Testis (tissue), 2 donors: ENCODE measurements at regions not wholly inside any gene's neighbourhood (a gene's known extent, or its start where the extent isn't known, plus 50 kb on each side); places are given as distances from the start of the nearest gene placed in this dataset.

ENCODE experiments used
- POLR2A ChIP-seq: fragments of 450-650 bp; IDR thresholded peaks from one replicate; pipeline ENCODE4 v1.6.1; 2017; ENCODE audit warnings: antibody characterized with exemption, mild to moderate bottlenecking, moderate library complexity
- TF ChIP-seq, protein P1 (sequence below), 3 experiments: fragments of 450-650 bp in 2 of 3; fragments of 200-600 bp in 1 of 3; sonication (generic) in 1 of 3; IDR thresholded peaks; one replicate each; pipeline ENCODE4 v1.5.1; 2016 to 2019; ENCODE audit warnings: antibody characterized with exemption in 3 of 3, mild to moderate bottlenecking in 2 of 3, moderate library complexity in 1 of 3

DNA sequence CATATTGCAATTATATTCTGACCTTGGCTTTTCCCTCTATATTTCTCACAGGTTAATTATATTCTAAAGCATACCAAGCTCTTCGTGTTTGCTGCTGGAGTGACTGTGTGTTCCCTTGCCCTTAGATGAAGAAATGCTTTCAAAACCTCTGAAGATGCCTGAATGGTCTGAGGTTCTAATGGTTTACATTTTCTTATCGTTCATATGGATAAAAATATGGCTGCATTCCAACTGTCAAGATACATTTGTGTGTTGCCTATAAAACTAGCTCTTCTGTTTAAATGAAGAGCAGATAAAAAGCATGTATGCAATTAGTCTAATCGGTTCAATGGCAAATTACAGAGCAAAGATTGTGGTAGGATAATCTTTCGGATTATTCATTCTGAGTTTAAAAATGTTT, 68.4 kb upstream of the ANKRD10 start:
- TF ChIP-seq, protein P1, sequence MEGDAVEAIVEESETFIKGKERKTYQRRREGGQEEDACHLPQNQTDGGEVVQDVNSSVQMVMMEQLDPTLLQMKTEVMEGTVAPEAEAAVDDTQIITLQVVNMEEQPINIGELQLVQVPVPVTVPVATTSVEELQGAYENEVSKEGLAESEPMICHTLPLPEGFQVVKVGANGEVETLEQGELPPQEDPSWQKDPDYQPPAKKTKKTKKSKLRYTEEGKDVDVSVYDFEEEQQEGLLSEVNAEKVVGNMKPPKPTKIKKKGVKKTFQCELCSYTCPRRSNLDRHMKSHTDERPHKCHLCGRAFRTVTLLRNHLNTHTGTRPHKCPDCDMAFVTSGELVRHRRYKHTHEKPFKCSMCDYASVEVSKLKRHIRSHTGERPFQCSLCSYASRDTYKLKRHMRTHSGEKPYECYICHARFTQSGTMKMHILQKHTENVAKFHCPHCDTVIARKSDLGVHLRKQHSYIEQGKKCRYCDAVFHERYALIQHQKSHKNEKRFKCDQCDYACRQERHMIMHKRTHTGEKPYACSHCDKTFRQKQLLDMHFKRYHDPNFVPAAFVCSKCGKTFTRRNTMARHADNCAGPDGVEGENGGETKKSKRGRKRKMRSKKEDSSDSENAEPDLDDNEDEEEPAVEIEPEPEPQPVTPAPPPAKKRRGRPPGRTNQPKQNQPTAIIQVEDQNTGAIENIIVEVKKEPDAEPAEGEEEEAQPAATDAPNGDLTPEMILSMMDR (IDR thresholded peaks at IDR 0.05), result no peak
- TF ChIP-seq POLR2A, result no peak
